ENCODE measurements at regions not wholly inside any gene's neighbourhood (a gene's known extent, or its start where the extent isn't known, plus 50 kb on each side); places are given as distances from the start of the nearest gene placed in this dataset.

GRCh38 chr5:156208271-156208670, 118.7 kb upstream of the SGCD start:
- no peak for TF ChIP-seq CTCF (IDR thresholded peaks at IDR 0.05)
- TF ChIP-seq POLR2A (IDR thresholded peaks at IDR 0.05), result no peak
